SK-N-MC (cell line): ENCODE measurements at regions not wholly inside any gene's neighbourhood (a gene's known extent, or its start where the extent isn't known, plus 50 kb on each side); places are given as distances from the start of the nearest gene placed in this dataset.
"Not testable (repeated sequence)": the region's sequence is repeated elsewhere in the genome, so short reads cannot be mapped to it uniquely, and the experiment has no call there.

Experiments used
- EZH2 ChIP-seq: fragments of 200-600 bp; sonication (generic); IDR thresholded peaks from one replicate; pipeline ENCODE4 v1.6.1; 2017; ENCODE audit warnings: antibody characterized with exemption
- FOXP2 ChIP-seq: optimal IDR thresholded peaks from 2 replicates; pipeline ENCODE3; 2011; ENCODE audit warnings: mild to moderate bottlenecking, moderate library complexity; ENCODE audit not compliant: insufficient read depth; ENCODE audit errors: extremely low read length, control extremely low read depth
- POLR2AphosphoS5 ChIP-seq: IDR thresholded peaks from 2 replicates; pipeline ENCODE4 v1.6.1; 2012; ENCODE audit warnings: mild to moderate bottlenecking, low read depth, low read length, borderline replicate concordance

GRCh38 chr7:55673525-55673924 lies 101.2 kb upstream of the VOPP1 start:
- not testable (repeated sequence) for TF ChIP-seq POLR2AphosphoS5, EZH2, FOXP2
